ENCODE measurements at regions not wholly inside any gene's neighbourhood (a gene's known extent, or its start where the extent isn't known, plus 50 kb on each side); places are given as distances from the start of the nearest gene placed in this dataset.

GRCh38 chr10:78349911-78350663 is 316.4 kb downstream of the RPS24 start:
- no peaks in the 10 kb centered on the region for H3K36me3 ChIP-seq (ENCODE audit: insufficient read depth, low read length, poor library complexity, severe bottlenecking)
- ChIA-PET CTCF (no interaction called here), POLR2A (ENCODE audit: low non-redundant PET) (no interaction called here)
- no peak overlapping the region for H3K4me3 ChIP-seq (ENCODE audit: low read depth, low read length, poor library complexity, severe bottlenecking)
- H3K27me3 ChIP-seq (replicated peaks; ENCODE audit: insufficient read depth, low read depth, low read length, poor library complexity): no peaks in the 10 kb centered on the region
- no TSS peak for BruUV-seq (replicated peaks)
- no peak overlapping the region for H3K27ac ChIP-seq (ENCODE audit: low read depth, low read length, poor library complexity, severe bottlenecking)
- no peaks in the 10 kb centered on the region for H3K4me1 ChIP-seq (ENCODE audit: insufficient read depth, low read length, poor library complexity, severe bottlenecking)
- intact Hi-C loops (cut with micrococcal nuclease; ENCODE audit: unreplicated experiment): no loop called here
- TF ChIP-seq EZH2 (IDR thresholded peaks at IDR 0.05; ENCODE audit: borderline replicate concordance, low read depth, low read length, poor library complexity, severe bottlenecking): no peak
- no peak for TF ChIP-seq CTCF (conservative IDR thresholded peaks at IDR 0.05; ENCODE audit: low read depth, low read length)
- no peak for DNase-seq (ENCODE audit: low spot score)
- H3K9me3 ChIP-seq (ENCODE audit: low read depth, low read length, poor library complexity, severe bottlenecking): no peaks in the 10 kb centered on the region

GRCh38 chr10:78351283-78351682 is 317.6 kb downstream of the RPS24 start:
- H3K4me3 ChIP-seq (ENCODE audit: low read depth, low read length, poor library complexity, severe bottlenecking): no peak overlapping the region
- ChIA-PET POLR2A (ENCODE audit: low non-redundant PET) (no interaction called here), CTCF (no interaction called here)
- TF ChIP-seq CTCF (conservative IDR thresholded peaks at IDR 0.05; ENCODE audit: low read depth, low read length): no peak
- no peak for TF ChIP-seq EZH2 (IDR thresholded peaks at IDR 0.05; ENCODE audit: borderline replicate concordance, low read depth, low read length, poor library complexity, severe bottlenecking)
- no peaks in the 10 kb centered on the region for H3K27me3 ChIP-seq (replicated peaks; ENCODE audit: insufficient read depth, low read depth, low read length, poor library complexity)
- no peaks in the 10 kb centered on the region for H3K9me3 ChIP-seq (ENCODE audit: low read depth, low read length, poor library complexity, severe bottlenecking)
- no peak overlapping the region for H3K27ac ChIP-seq (ENCODE audit: low read depth, low read length, poor library complexity, severe bottlenecking)
- no peaks in the 10 kb centered on the region for H3K36me3 ChIP-seq (ENCODE audit: insufficient read depth, low read length, poor library complexity, severe bottlenecking)
- no peak for DNase-seq (ENCODE audit: low spot score)
- no peaks in the 10 kb centered on the region for H3K4me1 ChIP-seq (ENCODE audit: insufficient read depth, low read length, poor library complexity, severe bottlenecking)
- no TSS peak for BruUV-seq (replicated peaks)
- intact Hi-C loops (cut with micrococcal nuclease; ENCODE audit: unreplicated experiment): no loop called here

GRCh38 chr10:78351809-78352208 is 318.1 kb downstream of the RPS24 start:
- no TSS peak for BruUV-seq (replicated peaks)
- CTCF ChIA-PET: no interaction called here
- no peaks in the 10 kb centered on the region for H3K27me3 ChIP-seq (replicated peaks; ENCODE audit: insufficient read depth, low read depth, low read length, poor library complexity)

More at GRCh38 chr10:78351809-78352208, 318.1 kb downstream of the RPS24 start:
- H3K4me3 ChIP-seq (ENCODE audit: low read depth, low read length, poor library complexity, severe bottlenecking): no peak overlapping the region
- H3K27ac ChIP-seq (ENCODE audit: low read depth, low read length, poor library complexity, severe bottlenecking): no peak overlapping the region
- POLR2A ChIA-PET (ENCODE audit: low non-redundant PET): no interaction called here
- no peaks in the 10 kb centered on the region for H3K36me3 ChIP-seq (ENCODE audit: insufficient read depth, low read length, poor library complexity, severe bottlenecking)
- intact Hi-C loops (cut with micrococcal nuclease; ENCODE audit: unreplicated experiment): no loop called here
- no peaks in the 10 kb centered on the region for H3K9me3 ChIP-seq (ENCODE audit: low read depth, low read length, poor library complexity, severe bottlenecking)
- H3K4me1 ChIP-seq (ENCODE audit: insufficient read depth, low read length, poor library complexity, severe bottlenecking): no peaks in the 10 kb centered on the region
- no peak for DNase-seq (ENCODE audit: low spot score)
- TF ChIP-seq EZH2 (IDR thresholded peaks at IDR 0.05; ENCODE audit: borderline replicate concordance, low read depth, low read length, poor library complexity, severe bottlenecking): no peak
- TF ChIP-seq CTCF (conservative IDR thresholded peaks at IDR 0.05; ENCODE audit: low read depth, low read length): no peak
